GM21367 (cell line): ENCODE measurements at regions not wholly inside any gene's neighbourhood (a gene's known extent, or its start where the extent isn't known, plus 50 kb on each side); places are given as distances from the start of the nearest gene placed in this dataset.
A peak's percentile ranks its signal among the peaks of the same experiment; 100 is the strongest.

Experiments
- ATAC-seq: cut with Tn5 transposase; IDR thresholded peaks from one replicate; pipeline ENCODE4 v1.9.1; 2021; ENCODE audit not compliant: unreplicated experiment

- ATAC-seq, result no peak
These were observed 563.8 kb downstream of the TLE1 start for GRCh38 chr9:81125446-81126092.

GRCh38 chr9:81123526-81123925 lies 565.8 kb downstream of the TLE1 start:
- ATAC-seq, result no peak

- no peak for ATAC-seq
These were observed 566.6 kb downstream of the TLE1 start for GRCh38 chr9:81122749-81123148.

GRCh38 chr9:81119591-81119990 lies 569.8 kb downstream of the TLE1 start:
- no peak for ATAC-seq

- ATAC-seq, result no peak
These were observed 570.9 kb downstream of the TLE1 start for GRCh38 chr9:81118416-81118815.

- ATAC-seq, result no peak
These were observed 572.8 kb downstream of the TLE1 start for GRCh38 chr9:81116340-81117137.

GRCh38 chr9:81113453-81114124 lies 575.8 kb downstream of the TLE1 start:
- ATAC-seq, result peak; percentile 47

- ATAC-seq, result no peak
These were observed 576.5 kb downstream of the TLE1 start for GRCh38 chr9:81112627-81113452.

GRCh38 chr9:81108821-81109220 lies 580.5 kb downstream of the TLE1 start:
- no peak for ATAC-seq

GRCh38 chr9:81108391-81108790 lies 581.0 kb downstream of the TLE1 start:
- ATAC-seq, result no peak

GRCh38 chr9:81103597-81104471 lies 585.5 kb downstream of the TLE1 start:
- ATAC-seq, result no peak

- no peak for ATAC-seq
These were observed 592.1 kb downstream of the TLE1 start for GRCh38 chr9:81097131-81097847.

GRCh38 chr9:81096625-81097024 lies 592.7 kb downstream of the TLE1 start:
- no peak for ATAC-seq

GRCh38 chr9:81092057-81092456 lies 597.3 kb downstream of the TLE1 start:
- no peak for ATAC-seq

- no peak for ATAC-seq
These were observed 601.0 kb downstream of the TLE1 start for GRCh38 chr9:81088341-81088740.

- no peak for ATAC-seq
These were observed 602.9 kb downstream of the TLE1 start for GRCh38 chr9:81086416-81086815.

- no peak for ATAC-seq
These were observed 605.4 kb downstream of the TLE1 start for GRCh38 chr9:81083854-81084512.

GRCh38 chr9:81083067-81083466 lies 606.3 kb downstream of the TLE1 start:
- no peak for ATAC-seq

GRCh38 chr9:81082221-81082620 lies 607.1 kb downstream of the TLE1 start:
- ATAC-seq, result no peak
